ENCODE measurements at regions not wholly inside any gene's neighbourhood (a gene's known extent, or its start where the extent isn't known, plus 50 kb on each side); places are given as distances from the start of the nearest gene placed in this dataset.
"Not testable (repeated sequence)": the region's sequence is repeated elsewhere in the genome, so short reads cannot be mapped to it uniquely, and the experiment has no call there.

GRCh38 chr7:41579961-41580935 lies 122.6 kb downstream of the INHBA start:
- DNase-seq (ENCODE audit: low spot score): no peak

GRCh38 chr7:41578700-41579099 lies 124.2 kb downstream of the INHBA start:
- DNase-seq (ENCODE audit: low spot score): no peak

GRCh38 chr7:41576166-41576565 lies 126.7 kb downstream of the INHBA start:
- no peak for DNase-seq (ENCODE audit: low spot score)

GRCh38 chr7:41574377-41574776 lies 128.5 kb downstream of the INHBA start:
- DNase-seq (ENCODE audit: low spot score): no peak

- no peak for DNase-seq (ENCODE audit: low spot score)
These were observed 129.0 kb downstream of the INHBA start for GRCh38 chr7:41573862-41574261.

GRCh38 chr7:41573443-41573842 lies 129.4 kb downstream of the INHBA start:
- DNase-seq (ENCODE audit: low spot score): no peak

GRCh38 chr7:41573015-41573414 lies 129.9 kb downstream of the INHBA start:
- no peak for DNase-seq (ENCODE audit: low spot score)

GRCh38 chr7:41571573-41571972 lies 131.3 kb downstream of the INHBA start:
- no peak for DNase-seq (ENCODE audit: low spot score)

GRCh38 chr7:41570766-41571165 lies 132.1 kb downstream of the INHBA start:
- DNase-seq (ENCODE audit: low spot score): no peak

GRCh38 chr7:41568135-41568534 lies 134.8 kb downstream of the INHBA start:
- no peak for DNase-seq (ENCODE audit: low spot score)

- no peak for DNase-seq (ENCODE audit: low spot score)
These were observed 135.2 kb downstream of the INHBA start for GRCh38 chr7:41567731-41568114.

- no peak for DNase-seq (ENCODE audit: low spot score)
These were observed 135.7 kb downstream of the INHBA start for GRCh38 chr7:41567031-41567730.

GRCh38 chr7:41566581-41566980 lies 136.3 kb downstream of the INHBA start:
- DNase-seq (ENCODE audit: low spot score): no peak

GRCh38 chr7:41565655-41566054 lies 137.2 kb downstream of the INHBA start:
- DNase-seq (ENCODE audit: low spot score): no peak

- no peak for DNase-seq (ENCODE audit: low spot score)
These were observed 143.5 kb downstream of the INHBA start for GRCh38 chr7:41559426-41559825.

GRCh38 chr7:41554481-41554880 lies 148.4 kb downstream of the INHBA start:
- no peak for DNase-seq (ENCODE audit: low spot score)

- DNase-seq (ENCODE audit: low spot score): not testable (repeated sequence)
These were observed 152.8 kb downstream of the INHBA start for GRCh38 chr7:41550046-41550445.

GRCh38 chr7:41544241-41544640 lies 158.6 kb downstream of the INHBA start:
- DNase-seq (ENCODE audit: low spot score): no peak

GRCh38 chr7:41540601-41541000 lies 162.3 kb downstream of the INHBA start:
- no peak for DNase-seq (ENCODE audit: low spot score)

- no peak for DNase-seq (ENCODE audit: low spot score)
These were observed 163.8 kb downstream of the INHBA start for GRCh38 chr7:41538810-41539724.

- DNase-seq (ENCODE audit: low spot score): no peak
These were observed 165.8 kb downstream of the INHBA start for GRCh38 chr7:41536873-41537665.

Measured in mucosa of gallbladder (tissue), 1 donor.